ENCODE measurements at regions not wholly inside any gene's neighbourhood (a gene's known extent, or its start where the extent isn't known, plus 50 kb on each side); places are given as distances from the start of the nearest gene placed in this dataset.

DNA sequence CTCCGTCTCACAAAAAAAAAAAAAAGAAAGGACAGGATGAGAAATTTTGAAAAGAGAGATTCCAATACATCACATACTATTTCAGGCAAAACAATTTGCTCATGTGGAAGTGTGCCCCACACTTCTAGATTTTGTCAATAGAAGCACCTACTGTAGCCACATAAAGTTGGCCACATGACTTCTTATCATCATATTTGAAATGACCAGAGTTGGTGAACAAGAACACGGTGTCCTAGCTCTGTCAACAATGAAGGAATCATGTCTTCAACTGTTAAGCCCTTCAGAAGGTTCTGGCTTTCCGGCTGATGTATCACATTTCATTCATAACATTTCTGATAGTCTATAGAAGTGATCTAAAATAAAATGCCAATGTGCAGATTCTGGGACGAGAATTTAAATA lies 534.5 kb downstream of the TMEM114 start:
- TF ChIP-seq RAD21 (IDR thresholded peaks at IDR 0.05; ENCODE audit: low read depth): no peak
- no peak for TF ChIP-seq TEAD4 (IDR thresholded peaks at IDR 0.05)
- TF ChIP-seq TAF1 (IDR thresholded peaks at IDR 0.05; ENCODE audit: low read depth): no peak
- no peak for TF ChIP-seq FOXM1 (IDR thresholded peaks at IDR 0.05; ENCODE audit: borderline replicate concordance, low read depth)
- no peak for TF ChIP-seq EGR1 (IDR thresholded peaks at IDR 0.05)
- no peak for TF ChIP-seq NFIC (IDR thresholded peaks at IDR 0.05)
- TF ChIP-seq, protein P1, sequence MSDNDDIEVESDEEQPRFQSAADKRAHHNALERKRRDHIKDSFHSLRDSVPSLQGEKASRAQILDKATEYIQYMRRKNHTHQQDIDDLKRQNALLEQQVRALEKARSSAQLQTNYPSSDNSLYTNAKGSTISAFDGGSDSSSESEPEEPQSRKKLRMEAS (IDR thresholded peaks at IDR 0.05): no peak
- TF ChIP-seq EP300 (IDR thresholded peaks at IDR 0.05; ENCODE audit: borderline replicate concordance): no peak
- no peak for TF ChIP-seq CEBPB (IDR thresholded peaks at IDR 0.05)
- no peak for TF ChIP-seq CREB1 (IDR thresholded peaks at IDR 0.05; ENCODE audit: low read depth)
- no peak for TF ChIP-seq TCF12 (IDR thresholded peaks at IDR 0.05; ENCODE audit: low read depth)
- TF ChIP-seq, protein P2, sequence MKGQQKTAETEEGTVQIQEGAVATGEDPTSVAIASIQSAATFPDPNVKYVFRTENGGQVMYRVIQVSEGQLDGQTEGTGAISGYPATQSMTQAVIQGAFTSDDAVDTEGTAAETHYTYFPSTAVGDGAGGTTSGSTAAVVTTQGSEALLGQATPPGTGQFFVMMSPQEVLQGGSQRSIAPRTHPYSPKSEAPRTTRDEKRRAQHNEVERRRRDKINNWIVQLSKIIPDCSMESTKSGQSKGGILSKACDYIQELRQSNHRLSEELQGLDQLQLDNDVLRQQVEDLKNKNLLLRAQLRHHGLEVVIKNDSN (IDR thresholded peaks at IDR 0.05): no peak
- no peak for TF ChIP-seq REST (IDR thresholded peaks at IDR 0.05; ENCODE audit: low read depth)
- TF ChIP-seq YY1 (IDR thresholded peaks at IDR 0.05; ENCODE audit: low read depth): no peak
- TF ChIP-seq ZBTB7A (IDR thresholded peaks at IDR 0.05; ENCODE audit: low read depth): no peak

GRCh38 chr16:8053437-8053836 lies 536.9 kb downstream of the TMEM114 start:
- no peak for TF ChIP-seq EP300 (IDR thresholded peaks at IDR 0.05; ENCODE audit: borderline replicate concordance)
- no peak for TF ChIP-seq NFIC (IDR thresholded peaks at IDR 0.05)
- no peak for TF ChIP-seq ZBTB7A (IDR thresholded peaks at IDR 0.05; ENCODE audit: low read depth)
- TF ChIP-seq, protein P1 (IDR thresholded peaks at IDR 0.05): no peak
- TF ChIP-seq CEBPB (IDR thresholded peaks at IDR 0.05): no peak
- TF ChIP-seq TCF12 (IDR thresholded peaks at IDR 0.05; ENCODE audit: low read depth): no peak
- TF ChIP-seq TAF1 (IDR thresholded peaks at IDR 0.05; ENCODE audit: low read depth): no peak
- no peak for TF ChIP-seq RAD21 (IDR thresholded peaks at IDR 0.05; ENCODE audit: low read depth)
- no peak for TF ChIP-seq YY1 (IDR thresholded peaks at IDR 0.05; ENCODE audit: low read depth)
- TF ChIP-seq, protein P2 (IDR thresholded peaks at IDR 0.05): no peak
- TF ChIP-seq FOXM1 (IDR thresholded peaks at IDR 0.05; ENCODE audit: borderline replicate concordance, low read depth): no peak
- no peak for TF ChIP-seq TEAD4 (IDR thresholded peaks at IDR 0.05)
- TF ChIP-seq CREB1 (IDR thresholded peaks at IDR 0.05; ENCODE audit: low read depth): no peak
- TF ChIP-seq REST (IDR thresholded peaks at IDR 0.05; ENCODE audit: low read depth): no peak
- TF ChIP-seq EGR1 (IDR thresholded peaks at IDR 0.05): no peak

- TF ChIP-seq FOXM1 (IDR thresholded peaks at IDR 0.05; ENCODE audit: borderline replicate concordance, low read depth) (no peak), TEAD4 (IDR thresholded peaks at IDR 0.05) (no peak), CEBPB (IDR thresholded peaks at IDR 0.05) (no peak), EP300 (IDR thresholded peaks at IDR 0.05; ENCODE audit: borderline replicate concordance) (no peak), EGR1 (IDR thresholded peaks at IDR 0.05) (no peak), ZBTB7A (IDR thresholded peaks at IDR 0.05; ENCODE audit: low read depth) (no peak), TCF12 (IDR thresholded peaks at IDR 0.05; ENCODE audit: low read depth) (no peak), REST (IDR thresholded peaks at IDR 0.05; ENCODE audit: low read depth) (no peak), YY1 (IDR thresholded peaks at IDR 0.05; ENCODE audit: low read depth) (no peak), TAF1 (IDR thresholded peaks at IDR 0.05; ENCODE audit: low read depth) (no peak)
- TF ChIP-seq, protein P1 (IDR thresholded peaks at IDR 0.05): no peak
- TF ChIP-seq, protein P2 (IDR thresholded peaks at IDR 0.05): no peak
Measured at GRCh38 chr16:8048433-8048832, 541.9 kb downstream of the TMEM114 start.

DNA sequence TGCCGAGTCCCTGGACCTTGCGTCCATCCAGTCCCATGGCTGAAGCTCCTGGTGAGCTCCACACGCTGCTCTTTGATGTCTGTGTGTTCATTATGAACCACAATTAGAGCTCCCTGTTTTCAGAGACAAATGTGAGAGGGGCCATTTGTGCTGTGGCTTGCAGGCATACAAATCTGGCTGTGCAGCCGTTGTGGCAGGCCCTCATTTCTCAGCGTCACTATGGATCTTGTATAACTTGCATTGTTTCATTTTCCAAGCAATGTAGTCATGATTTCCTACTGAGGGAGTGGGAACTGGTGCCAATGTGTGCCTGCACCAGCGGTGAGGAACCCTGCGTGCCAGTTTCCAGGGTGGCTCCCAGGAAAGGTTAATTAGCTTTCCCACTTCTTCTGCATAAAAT lies 542.6 kb downstream of the TMEM114 start:
- TF ChIP-seq RAD21 (IDR thresholded peaks at IDR 0.05; ENCODE audit: low read depth): no peak
- TF ChIP-seq EGR1 (IDR thresholded peaks at IDR 0.05): no peak
- TF ChIP-seq TAF1 (IDR thresholded peaks at IDR 0.05; ENCODE audit: low read depth): no peak
- no peak for TF ChIP-seq CEBPB (IDR thresholded peaks at IDR 0.05)

Data from Ishikawa (cell line).